ENCODE measurements at regions not wholly inside any gene's neighbourhood (a gene's known extent, or its start where the extent isn't known, plus 50 kb on each side); places are given as distances from the start of the nearest gene placed in this dataset.

DNA sequence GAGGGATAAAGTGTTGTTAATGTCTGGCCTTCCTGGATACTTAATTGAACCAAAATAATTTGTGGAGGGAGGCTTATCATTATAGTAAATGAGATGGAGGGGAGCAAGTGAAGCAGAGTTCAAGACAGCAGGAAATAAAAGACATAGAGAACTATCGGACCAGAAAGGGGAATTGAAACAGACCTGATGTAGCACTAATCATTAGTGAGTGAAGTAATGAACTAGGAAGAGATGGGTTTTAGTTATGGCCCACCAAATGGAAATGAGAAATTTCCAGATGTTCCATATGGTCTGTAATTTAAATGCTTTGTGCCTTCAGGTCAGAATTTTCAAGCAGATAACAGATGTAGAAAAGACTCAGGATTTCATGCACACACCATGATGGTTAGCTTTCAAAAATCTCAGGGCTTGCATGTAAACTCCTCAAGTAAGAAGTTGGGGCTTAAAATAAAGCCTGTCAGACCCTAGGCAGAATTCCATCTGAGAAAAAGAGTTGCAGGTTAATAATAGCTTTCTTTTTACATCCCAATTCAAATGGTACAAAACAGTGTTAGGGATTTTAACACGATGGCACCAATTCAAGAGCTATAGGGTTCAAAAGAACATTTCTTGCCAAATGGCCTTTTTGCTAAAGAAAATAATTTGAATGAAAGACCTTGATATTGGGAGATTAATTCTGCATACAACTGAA lies 355.8 kb downstream of the FSCB start:
- DNase-seq (ENCODE audit: low read depth): no peak

DNA sequence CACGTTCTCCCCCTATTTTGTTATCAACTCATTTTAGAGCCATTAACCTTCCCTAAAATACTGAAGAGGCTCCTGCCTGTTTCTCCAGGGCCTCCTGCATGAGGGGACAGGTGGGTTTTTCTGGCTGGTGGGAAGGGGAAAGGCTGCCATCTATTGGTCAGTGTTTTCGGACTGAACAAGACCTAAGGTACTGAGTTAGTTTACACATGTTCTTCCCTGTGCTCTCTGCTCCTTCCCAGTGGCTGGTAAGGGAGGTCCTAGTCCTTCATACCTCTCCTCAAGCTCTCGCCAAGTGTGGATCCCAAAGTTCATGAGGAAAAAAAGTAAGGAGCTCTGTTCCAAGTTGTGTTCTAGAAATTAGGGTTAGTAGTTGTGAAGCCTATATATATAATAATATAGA lies 357.5 kb downstream of the FSCB start:
- no peak for DNase-seq (ENCODE audit: low read depth)

GRCh38 chr14:44142006-44142405 lies 365.1 kb downstream of the FSCB start:
- no peak for DNase-seq (ENCODE audit: low read depth)

GRCh38 chr14:44135972-44136371 lies 371.1 kb downstream of the FSCB start:
- DNase-seq (ENCODE audit: low read depth): no peak

DNA sequence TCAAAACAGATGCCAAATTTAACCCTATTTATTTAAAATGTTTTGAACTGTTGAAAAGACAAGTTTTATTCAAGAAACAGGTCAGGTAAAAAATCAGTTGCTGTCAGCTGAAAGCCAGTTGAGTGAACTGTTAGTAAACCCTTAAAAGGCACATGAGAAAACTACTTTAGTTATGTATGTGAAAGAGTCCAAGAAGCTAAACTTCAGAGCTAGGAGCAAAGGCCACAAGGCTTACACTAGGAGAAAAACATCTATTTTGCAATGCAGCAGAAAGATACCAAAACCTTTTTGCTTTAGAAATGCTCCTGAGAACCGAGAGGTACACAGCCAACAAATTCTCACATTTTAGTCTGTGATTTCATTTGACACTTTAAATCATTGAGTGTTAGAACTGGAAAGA lies 375.2 kb downstream of the FSCB start:
- no peak for DNase-seq (ENCODE audit: low read depth)

DNA sequence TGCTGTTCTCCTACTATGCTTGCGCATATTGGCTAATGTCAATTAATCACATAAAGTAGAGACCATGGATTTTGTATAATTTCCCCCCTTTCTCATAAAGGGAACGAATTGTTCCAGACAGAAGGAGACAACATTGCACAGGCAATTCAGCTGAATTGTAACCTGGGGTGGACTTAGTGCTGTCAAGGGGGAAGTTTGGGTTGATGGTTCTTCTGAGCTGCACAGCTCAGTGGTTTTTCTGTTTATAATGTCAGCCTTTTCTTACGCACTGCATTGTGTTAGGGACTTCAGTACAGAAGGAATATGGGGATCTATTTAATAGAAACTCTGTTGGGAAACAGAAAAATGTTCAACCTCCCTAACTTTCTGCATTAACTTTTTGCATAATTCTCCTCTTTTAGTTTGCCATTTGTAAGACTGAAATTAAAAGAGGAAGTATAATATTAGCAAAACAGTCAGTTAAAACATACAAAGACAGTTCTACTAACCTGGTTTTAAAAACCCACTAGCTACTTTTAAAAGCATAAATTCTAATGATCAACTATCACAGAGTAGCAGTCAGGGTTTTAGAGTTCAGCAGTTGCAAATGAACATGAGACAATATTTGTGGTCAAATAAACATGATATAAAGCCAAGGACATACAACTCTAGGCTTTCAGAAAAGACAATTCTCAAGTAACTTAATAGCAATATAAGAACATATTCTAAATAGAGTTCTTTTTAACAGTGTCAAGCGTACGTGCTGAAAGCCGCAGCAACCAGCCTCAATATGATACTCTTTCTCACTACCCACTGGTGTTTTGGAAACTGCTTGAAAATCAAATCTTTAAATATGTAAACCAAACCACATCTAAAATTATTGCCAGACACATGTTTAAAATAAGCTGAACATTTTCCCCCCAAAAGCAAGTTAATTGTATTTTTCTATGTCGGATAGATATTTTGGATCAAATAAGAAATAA lies 393.0 kb downstream of the FSCB start:
- no peak for DNase-seq (ENCODE audit: low read depth)

DNA sequence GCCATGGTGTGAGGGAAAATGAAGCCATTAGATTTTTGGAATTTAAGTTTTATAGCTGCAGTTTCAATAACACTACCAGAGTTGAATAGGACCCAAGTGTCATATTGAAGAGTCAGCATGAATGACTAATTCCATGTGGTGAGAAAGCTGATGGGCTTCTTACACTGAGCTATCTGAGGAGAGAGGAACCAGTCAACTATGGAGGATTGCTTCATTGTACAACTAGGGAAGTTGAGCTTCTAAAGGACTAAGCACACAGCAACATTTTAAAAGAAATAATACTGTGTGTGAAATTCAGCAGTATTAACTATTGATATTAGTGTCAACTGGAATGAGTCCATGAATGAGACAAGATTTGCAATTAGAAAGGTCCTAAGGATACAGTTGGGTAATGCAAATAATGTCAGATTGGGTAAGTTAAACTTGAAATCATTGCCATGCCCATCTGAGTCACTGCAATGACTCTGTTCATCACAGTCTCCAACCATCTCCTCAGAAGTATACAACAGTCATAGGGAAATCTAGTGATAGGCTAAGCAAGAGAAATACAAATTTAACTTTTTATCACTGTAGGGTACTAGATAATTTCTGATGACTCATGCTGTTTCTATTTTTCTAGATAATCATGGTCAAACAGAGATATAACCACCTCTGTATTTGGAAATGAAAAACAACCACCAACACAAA lies 394.2 kb downstream of the FSCB start:
- DNase-seq (ENCODE audit: low read depth): no peak

- DNase-seq (ENCODE audit: low read depth): no peak
These were observed 398.0 kb downstream of the FSCB start for GRCh38 chr14:44109036-44109435.

DNA sequence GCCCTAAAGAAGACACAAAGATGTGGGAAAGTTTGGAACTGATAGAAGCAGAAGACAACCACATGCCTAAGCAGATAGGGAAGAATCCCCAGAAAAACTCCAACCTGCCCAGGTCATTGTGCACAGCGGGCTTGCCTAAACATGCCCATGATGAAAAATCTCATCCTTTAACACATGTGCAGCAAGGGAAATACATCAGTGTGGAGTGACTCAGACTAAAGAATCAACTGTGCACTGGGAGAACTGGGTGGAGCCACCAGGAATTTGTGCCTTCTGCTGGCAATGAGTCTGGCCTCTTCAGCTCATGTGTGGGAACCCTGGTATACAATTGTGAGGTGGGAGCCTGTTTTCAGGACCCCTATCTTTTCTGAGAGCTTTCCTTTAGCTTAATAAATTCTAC lies 398.5 kb downstream of the FSCB start:
- no peak for DNase-seq (ENCODE audit: low read depth)

DNA sequence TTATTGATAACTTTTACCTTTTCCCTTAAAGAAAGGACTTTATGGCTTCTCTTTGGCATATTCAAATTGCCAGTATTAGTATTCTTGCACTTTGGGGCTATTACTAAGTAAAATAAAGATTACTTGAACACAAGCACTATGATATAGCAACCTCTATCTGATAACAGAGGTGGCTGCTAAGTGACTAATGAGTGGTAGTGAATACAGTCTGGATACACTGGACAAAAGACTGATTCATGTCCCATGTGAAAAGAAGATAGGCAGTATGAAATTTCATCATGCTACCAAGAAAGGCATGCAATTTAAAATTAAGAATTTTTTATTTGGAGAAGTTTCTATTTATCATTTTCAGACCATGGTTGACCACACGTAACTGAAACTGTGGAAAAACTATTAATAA lies 399.9 kb downstream of the FSCB start:
- no peak for DNase-seq (ENCODE audit: low read depth)

GRCh38 chr14:44099743-44100488 lies 407.2 kb downstream of the FSCB start:
- DNase-seq (ENCODE audit: low read depth): no peak

- no peak for DNase-seq (ENCODE audit: low read depth)
These were observed 425.9 kb downstream of the FSCB start for GRCh38 chr14:44081146-44081545.

GRCh38 chr14:44070046-44070445 lies 437.0 kb downstream of the FSCB start:
- DNase-seq (ENCODE audit: low read depth): no peak

GRCh38 chr14:44053422-44053821 lies 453.7 kb downstream of the FSCB start:
- DNase-seq (ENCODE audit: low read depth): no peak

DNA sequence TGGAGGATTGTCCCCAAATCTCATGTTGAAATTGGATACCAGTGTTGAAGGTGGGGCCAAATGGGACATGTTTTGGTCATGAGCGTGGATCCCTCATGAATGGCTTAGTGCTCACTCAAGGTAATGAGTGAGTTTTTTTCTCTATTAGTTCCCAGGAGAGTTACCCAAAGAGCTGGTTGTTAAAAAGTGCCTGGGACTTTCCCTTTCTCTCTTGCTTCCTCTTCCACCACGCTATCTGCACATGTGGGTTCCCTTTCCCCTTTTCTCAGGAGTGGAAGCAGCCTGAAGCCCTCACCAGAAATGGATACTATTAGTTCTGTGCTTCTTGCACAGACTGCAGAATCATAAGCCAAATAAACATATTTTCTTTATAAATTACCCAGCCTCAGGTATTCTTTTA lies 465.4 kb downstream of the FSCB start:
- DNase-seq (ENCODE audit: low read depth): no peak

DNA sequence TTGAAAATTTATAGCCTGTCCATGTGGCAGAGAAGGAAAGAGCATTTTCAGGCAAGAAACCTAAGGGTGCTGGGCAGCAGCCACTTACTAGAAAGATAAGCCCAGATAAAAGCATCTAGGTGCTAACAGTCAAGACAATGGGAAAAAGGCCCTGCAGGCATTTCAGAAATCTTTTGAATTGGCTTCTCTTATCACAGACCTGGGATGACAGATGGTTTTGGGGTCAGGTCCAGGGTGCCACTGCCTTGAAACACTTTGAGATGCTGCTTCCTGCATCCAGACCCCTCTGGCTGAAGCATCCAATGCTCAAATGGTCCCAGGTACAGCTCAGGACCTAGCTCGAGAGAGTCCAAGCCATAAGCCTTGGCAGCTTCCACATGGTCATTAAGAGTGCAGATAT lies 466.5 kb downstream of the FSCB start:
- no peak for DNase-seq (ENCODE audit: low read depth)

DNA sequence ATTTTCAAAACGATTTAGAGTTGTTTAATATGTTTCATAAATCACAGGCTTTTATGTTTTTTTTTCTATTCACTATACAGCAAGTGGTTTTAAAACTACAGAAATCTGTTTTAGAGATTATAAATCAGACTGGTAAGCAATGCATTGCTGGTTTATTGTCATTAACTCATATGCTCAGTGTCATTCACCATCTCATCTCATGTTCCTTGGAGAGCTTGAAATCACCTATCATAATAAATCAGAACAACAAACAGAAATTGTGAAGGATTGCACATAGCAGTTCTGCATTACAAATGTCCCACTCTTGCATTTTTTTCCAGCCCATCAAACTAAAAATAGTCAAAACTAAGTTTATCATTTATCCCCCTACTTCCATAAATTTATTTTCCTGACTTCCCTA lies 470.8 kb downstream of the FSCB start:
- no peak for DNase-seq (ENCODE audit: low read depth)

DNA sequence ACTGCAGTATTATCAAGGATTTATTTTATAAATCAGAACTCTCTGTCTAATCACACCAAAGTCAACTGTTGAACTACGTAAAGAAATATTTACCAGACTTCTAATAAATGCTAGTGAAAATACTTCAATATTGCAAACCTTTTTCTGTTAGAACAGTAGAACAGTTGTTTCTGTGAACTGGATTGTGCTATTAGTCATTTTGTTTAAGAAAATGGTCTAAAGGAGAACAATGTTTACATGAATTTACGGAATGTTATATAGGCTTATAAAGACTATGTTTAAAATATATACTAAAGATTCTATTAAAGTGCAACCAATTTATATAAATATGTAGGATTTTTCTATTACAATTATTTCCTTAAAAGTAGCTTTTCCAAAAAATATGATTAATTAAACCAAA lies 471.4 kb downstream of the FSCB start:
- DNase-seq (ENCODE audit: low read depth): no peak

GRCh38 chr14:44030831-44031383 lies 476.2 kb downstream of the FSCB start:
- DNase-seq (ENCODE audit: low read depth): no peak

- DNase-seq (ENCODE audit: low read depth): peak; percentile 5
These were observed 477.1 kb downstream of the FSCB start for GRCh38 chr14:44029933-44030332.

DNA sequence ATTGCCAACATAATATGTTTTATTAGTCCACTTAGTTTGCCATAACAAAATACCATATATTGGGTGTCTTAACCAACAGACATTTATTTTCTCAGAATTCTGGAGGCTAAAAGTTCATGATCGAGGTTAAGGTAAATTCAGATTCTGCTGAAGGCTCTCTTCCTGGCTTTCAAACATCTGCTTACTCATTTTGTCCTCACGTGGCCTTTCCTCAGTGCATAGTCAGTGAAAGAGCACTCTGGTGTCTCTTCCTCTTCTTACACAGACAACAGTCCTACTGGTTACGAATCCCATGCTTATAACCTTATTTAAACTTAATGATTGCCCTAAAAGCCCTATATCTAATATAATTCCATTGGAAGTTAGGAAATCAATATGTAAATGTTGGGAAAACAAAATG lies 479.7 kb downstream of the FSCB start:
- no peak for DNase-seq (ENCODE audit: low read depth)

DNA sequence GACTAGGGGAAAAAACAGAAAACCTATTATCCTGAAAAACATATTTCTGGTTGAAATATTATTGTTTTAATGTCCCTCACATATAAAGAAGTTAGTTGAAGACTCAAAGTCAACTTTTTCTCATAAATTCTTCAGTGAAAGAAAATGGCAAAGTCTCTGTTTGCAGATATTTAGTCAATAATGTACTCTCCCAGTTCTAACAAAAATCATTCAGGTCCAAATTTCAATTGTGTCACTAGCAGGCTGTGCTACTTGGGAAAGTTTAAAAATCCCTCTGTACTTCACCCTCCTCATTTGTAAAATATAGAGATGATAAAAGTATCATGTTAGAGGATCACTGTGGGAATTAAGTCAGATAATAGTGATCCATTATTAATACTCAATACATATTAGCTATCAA lies 496.5 kb downstream of the FSCB start:
- no peak for DNase-seq (ENCODE audit: low read depth)

Data from iris pigment epithelial cell (primary cell).